Stimulated activated CD4-positive, alpha-beta T cell treated with anti-CD3 and anti-CD28 coated beads, Interleukin-12 subunit alpha, Interleukin-12 subunit beta, amount 100 ng/mL, for 48 hours (primary cell): ENCODE measurements at regions not wholly inside any gene's neighbourhood (a gene's known extent, or its start where the extent isn't known, plus 50 kb on each side); places are given as distances from the start of the nearest gene placed in this dataset.

Experiments used
- DNase-seq, 3 donors: peaks; one replicate each; pipeline ENCODE4 v3.0.0-alpha.2; 2020; ENCODE audit warnings: low read depth in 2 of 3, low spot score in 1 of 3

GRCh38 chr4:163758032-163758431 lies 263.5 kb downstream of the TMA16 start:
- DNase-seq: no peak

GRCh38 chr4:163762741-163763140 lies 268.3 kb downstream of the TMA16 start:
- no peak for DNase-seq

- DNase-seq: no peak
These were observed 270.1 kb downstream of the TMA16 start for GRCh38 chr4:163764569-163764968.

GRCh38 chr4:163768014-163768413 lies 273.5 kb downstream of the TMA16 start:
- DNase-seq: no peak

- DNase-seq: no peak
These were observed 277.7 kb downstream of the TMA16 start for GRCh38 chr4:163772238-163772637.

- no peak for DNase-seq
These were observed 279.4 kb downstream of the TMA16 start for GRCh38 chr4:163773940-163774339.

- no peak for DNase-seq
These were observed 282.5 kb downstream of the TMA16 start for GRCh38 chr4:163776957-163777356.

GRCh38 chr4:163781726-163782125 lies 287.2 kb downstream of the TMA16 start:
- no peak for DNase-seq

GRCh38 chr4:163790231-163790630 lies 295.7 kb downstream of the TMA16 start:
- DNase-seq: no peak

GRCh38 chr4:163795885-163796284 lies 301.4 kb downstream of the TMA16 start:
- DNase-seq: no peak

GRCh38 chr4:163804001-163804400 lies 309.5 kb downstream of the TMA16 start:
- DNase-seq: no peak

GRCh38 chr4:163806653-163807052 lies 312.2 kb downstream of the TMA16 start:
- no peak for DNase-seq

GRCh38 chr4:163808011-163808410 lies 313.5 kb downstream of the TMA16 start:
- no peak for DNase-seq

GRCh38 chr4:163810755-163811154 lies 316.3 kb downstream of the TMA16 start:
- no peak for DNase-seq

GRCh38 chr4:163815776-163816175 lies 321.3 kb downstream of the TMA16 start:
- DNase-seq: no peak

- DNase-seq: no peak
These were observed 322.0 kb downstream of the TMA16 start for GRCh38 chr4:163816494-163816893.

GRCh38 chr4:163818673-163819072 lies 324.2 kb downstream of the TMA16 start:
- DNase-seq: no peak

- no peak for DNase-seq
These were observed 339.2 kb downstream of the TMA16 start for GRCh38 chr4:163833669-163834068.

GRCh38 chr4:163846008-163846407 lies 351.5 kb downstream of the TMA16 start:
- no peak for DNase-seq

- no peak for DNase-seq
These were observed 357.8 kb downstream of the TMA16 start for GRCh38 chr4:163852246-163852645.

GRCh38 chr4:163857903-163858302 lies 363.4 kb downstream of the TMA16 start:
- DNase-seq: no peak

GRCh38 chr4:163858515-163858914 lies 364.0 kb downstream of the TMA16 start:
- no peak for DNase-seq

- no peak for DNase-seq
These were observed 368.6 kb downstream of the TMA16 start for GRCh38 chr4:163863082-163863481.

GRCh38 chr4:163865010-163865409 lies 370.5 kb downstream of the TMA16 start:
- DNase-seq: no peak
